ENCODE measurements at regions not wholly inside any gene's neighbourhood (a gene's known extent, or its start where the extent isn't known, plus 50 kb on each side); places are given as distances from the start of the nearest gene placed in this dataset.

DNA sequence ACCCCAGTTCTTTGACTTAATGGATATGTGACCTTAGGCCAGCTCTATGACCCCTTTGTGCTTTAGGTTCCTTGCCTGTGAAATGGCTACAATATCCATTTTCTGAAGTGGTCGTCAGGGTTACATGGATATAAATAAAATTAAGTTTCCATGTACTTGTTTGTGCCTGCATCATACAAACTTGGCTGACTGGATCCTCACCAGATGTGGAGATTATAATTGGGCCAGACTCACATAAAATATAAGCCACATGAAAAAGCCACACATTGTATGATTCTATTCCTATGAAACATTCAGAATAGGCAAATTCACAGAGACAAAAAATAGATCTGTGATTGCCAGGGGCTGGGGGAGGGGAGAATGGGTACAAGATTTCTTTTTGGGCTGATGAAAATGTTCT lies 100.9 kb upstream of the USP47 start:
- no peak for DNase-seq (ENCODE audit: low spot score, unreplicated experiment)
- Mint-ChIP-seq H3K36me3 (ENCODE audit: insufficient read depth) (no peaks in the 10 kb centered on the region), H3K4me3 (ENCODE audit: low read depth) (no peak overlapping the region), H3K27me3 (no peaks in the 10 kb centered on the region), H3K27ac (no peak overlapping the region), H3K9me3 (ENCODE audit: low read depth) (no peaks in the 10 kb centered on the region), H3K4me1 (ENCODE audit: low read depth) (no peaks in the 10 kb centered on the region)
- TF ChIP-seq, protein P1, sequence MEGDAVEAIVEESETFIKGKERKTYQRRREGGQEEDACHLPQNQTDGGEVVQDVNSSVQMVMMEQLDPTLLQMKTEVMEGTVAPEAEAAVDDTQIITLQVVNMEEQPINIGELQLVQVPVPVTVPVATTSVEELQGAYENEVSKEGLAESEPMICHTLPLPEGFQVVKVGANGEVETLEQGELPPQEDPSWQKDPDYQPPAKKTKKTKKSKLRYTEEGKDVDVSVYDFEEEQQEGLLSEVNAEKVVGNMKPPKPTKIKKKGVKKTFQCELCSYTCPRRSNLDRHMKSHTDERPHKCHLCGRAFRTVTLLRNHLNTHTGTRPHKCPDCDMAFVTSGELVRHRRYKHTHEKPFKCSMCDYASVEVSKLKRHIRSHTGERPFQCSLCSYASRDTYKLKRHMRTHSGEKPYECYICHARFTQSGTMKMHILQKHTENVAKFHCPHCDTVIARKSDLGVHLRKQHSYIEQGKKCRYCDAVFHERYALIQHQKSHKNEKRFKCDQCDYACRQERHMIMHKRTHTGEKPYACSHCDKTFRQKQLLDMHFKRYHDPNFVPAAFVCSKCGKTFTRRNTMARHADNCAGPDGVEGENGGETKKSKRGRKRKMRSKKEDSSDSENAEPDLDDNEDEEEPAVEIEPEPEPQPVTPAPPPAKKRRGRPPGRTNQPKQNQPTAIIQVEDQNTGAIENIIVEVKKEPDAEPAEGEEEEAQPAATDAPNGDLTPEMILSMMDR (IDR thresholded peaks at IDR 0.05; ENCODE audit: unreplicated experiment), result no peak

DNA sequence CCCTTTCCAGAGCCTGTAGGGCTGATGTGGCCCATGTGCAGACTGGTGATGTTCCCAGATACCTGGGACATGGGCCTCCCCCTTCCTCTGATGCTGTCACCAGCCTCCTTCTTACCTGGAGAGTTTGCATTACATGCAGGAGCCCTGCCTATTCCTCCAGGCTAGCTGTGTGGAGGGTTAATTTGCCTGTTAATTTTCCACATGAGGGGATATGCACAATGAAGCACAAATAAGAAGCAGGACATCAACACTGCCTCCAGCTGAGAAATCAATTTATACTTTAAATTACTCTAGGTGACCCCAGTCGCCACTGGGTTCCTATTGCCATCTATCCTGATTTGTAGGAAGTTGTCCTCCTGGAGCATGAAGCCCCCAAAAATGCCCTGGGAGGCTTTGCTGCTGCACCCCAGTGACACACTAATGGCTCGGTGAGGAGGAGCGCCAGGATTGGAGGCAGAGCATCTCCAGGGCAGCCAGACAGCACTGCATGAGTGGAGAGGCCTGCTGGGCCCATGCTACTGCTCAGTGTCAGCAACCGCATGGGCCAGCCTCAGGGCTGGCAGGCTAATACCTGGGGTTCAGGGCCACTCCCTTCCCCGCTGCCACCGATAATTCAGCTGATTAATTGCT lies 101.6 kb upstream of the USP47 start:
- no peak for DNase-seq (ENCODE audit: low spot score, unreplicated experiment)
- Mint-ChIP-seq H3K4me3 (ENCODE audit: low read depth) (no peak overlapping the region), H3K27me3 (no peaks in the 10 kb centered on the region), H3K36me3 (ENCODE audit: insufficient read depth) (no peaks in the 10 kb centered on the region), H3K9me3 (ENCODE audit: low read depth) (no peaks in the 10 kb centered on the region), H3K27ac (no peak overlapping the region), H3K4me1 (ENCODE audit: low read depth) (no peaks in the 10 kb centered on the region)
- TF ChIP-seq, protein P1 (IDR thresholded peaks at IDR 0.05; ENCODE audit: unreplicated experiment), result no peak

DNA sequence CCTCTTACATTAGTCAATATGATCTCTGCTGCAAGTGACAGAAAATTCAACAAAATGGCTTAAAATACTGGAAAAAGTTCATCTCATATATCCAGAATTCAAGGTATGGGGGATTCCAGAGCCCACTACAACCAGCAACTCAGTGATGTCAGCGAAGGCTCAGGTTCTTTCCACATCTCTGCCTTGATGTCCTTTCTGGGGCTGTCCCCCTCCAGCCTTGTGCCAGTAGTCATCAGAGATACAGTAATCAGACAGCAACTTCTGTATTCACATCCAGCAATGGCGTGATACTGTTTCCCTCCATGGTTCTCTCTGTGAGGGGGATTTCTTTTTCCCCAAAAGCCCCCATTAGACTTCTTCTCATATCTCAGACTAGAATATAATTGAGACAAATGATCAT lies 103.4 kb upstream of the USP47 start:
- Mint-ChIP-seq H3K27ac (no peak overlapping the region), H3K27me3 (no peaks in the 10 kb centered on the region)

DNA sequence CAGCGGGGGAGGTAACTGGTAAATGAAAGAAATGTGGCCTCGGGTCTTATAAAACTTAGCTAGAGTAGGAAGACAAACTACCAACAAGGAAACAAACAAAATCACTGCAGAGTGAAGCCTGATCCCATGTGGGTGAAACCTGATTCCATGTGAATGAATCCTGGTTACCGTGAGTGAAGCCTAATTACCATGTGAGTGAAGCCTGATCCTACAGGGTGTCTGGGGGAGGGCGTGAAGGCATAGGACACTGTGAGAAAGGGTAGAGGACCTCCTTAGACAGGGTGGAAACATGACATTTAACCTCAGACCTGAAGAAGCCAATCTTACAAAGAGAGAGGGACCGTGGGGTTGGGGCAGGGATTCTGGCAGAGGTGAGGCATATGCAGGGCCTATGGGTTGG lies 106.2 kb upstream of the USP47 start:
- no peaks in the 10 kb centered on the region for H3K27me3 Mint-ChIP-seq
- no peak overlapping the region for H3K27ac Mint-ChIP-seq
- DNase-seq (ENCODE audit: low spot score, unreplicated experiment), result no peak
- TF ChIP-seq, protein P1 (IDR thresholded peaks at IDR 0.05; ENCODE audit: unreplicated experiment), result no peak
- no peaks in the 10 kb centered on the region for H3K36me3 Mint-ChIP-seq (ENCODE audit: insufficient read depth)
- no peaks in the 10 kb centered on the region for H3K9me3 Mint-ChIP-seq (ENCODE audit: low read depth)
- no peaks in the 10 kb centered on the region for H3K4me1 Mint-ChIP-seq (ENCODE audit: low read depth)
- no peak overlapping the region for H3K4me3 Mint-ChIP-seq (ENCODE audit: low read depth)

More for the DNA sequence above, 103.4 kb upstream of the USP47 start:
- Mint-ChIP-seq H3K36me3 (ENCODE audit: insufficient read depth) (no peaks in the 10 kb centered on the region), H3K9me3 (ENCODE audit: low read depth) (no peaks in the 10 kb centered on the region), H3K4me1 (ENCODE audit: low read depth) (no peaks in the 10 kb centered on the region), H3K4me3 (ENCODE audit: low read depth) (no peak overlapping the region)
- no peak for DNase-seq (ENCODE audit: low spot score, unreplicated experiment)
- TF ChIP-seq, protein P1 (IDR thresholded peaks at IDR 0.05; ENCODE audit: unreplicated experiment), result no peak

DNA sequence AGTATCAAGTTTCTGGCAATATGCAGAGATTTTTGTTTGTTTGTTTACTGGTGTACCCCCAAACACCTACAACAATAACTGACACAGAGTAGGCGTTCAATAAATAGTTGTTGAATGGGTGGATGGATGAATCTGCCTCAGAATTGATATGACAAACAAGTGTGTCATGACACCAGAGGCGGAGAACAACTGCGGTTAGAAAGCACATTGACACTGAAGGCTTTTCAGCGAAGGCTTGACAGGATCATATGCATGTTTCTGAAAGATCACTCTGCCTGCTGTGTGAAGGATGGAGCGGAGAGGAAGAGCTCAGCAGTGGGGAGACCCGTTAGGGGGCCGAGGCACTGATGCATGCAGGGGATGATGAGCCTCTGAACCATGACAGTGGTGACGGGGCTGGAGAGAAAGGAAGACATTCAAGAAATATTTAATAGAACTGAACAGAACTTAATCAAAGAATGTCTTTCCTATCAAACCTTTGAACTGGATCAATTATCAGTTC lies 108.5 kb upstream of the USP47 start:
- H3K36me3 Mint-ChIP-seq (ENCODE audit: insufficient read depth), result no peaks in the 10 kb centered on the region
- no peak overlapping the region for H3K27ac Mint-ChIP-seq
- no peaks in the 10 kb centered on the region for H3K27me3 Mint-ChIP-seq
- TF ChIP-seq, protein P1 (IDR thresholded peaks at IDR 0.05; ENCODE audit: unreplicated experiment), result no peak
- DNase-seq (ENCODE audit: low spot score, unreplicated experiment), result no peak
- no peaks in the 10 kb centered on the region for H3K9me3 Mint-ChIP-seq (ENCODE audit: low read depth)
- H3K4me3 Mint-ChIP-seq (ENCODE audit: low read depth), result no peak overlapping the region
- H3K4me1 Mint-ChIP-seq (ENCODE audit: low read depth), result no peaks in the 10 kb centered on the region
